ENCODE measurements at regions not wholly inside any gene's neighbourhood (a gene's known extent, or its start where the extent isn't known, plus 50 kb on each side); places are given as distances from the start of the nearest gene placed in this dataset.
"Not testable (repeated sequence)": the region's sequence is repeated elsewhere in the genome, so short reads cannot be mapped to it uniquely, and the experiment has no call there.

DNA sequence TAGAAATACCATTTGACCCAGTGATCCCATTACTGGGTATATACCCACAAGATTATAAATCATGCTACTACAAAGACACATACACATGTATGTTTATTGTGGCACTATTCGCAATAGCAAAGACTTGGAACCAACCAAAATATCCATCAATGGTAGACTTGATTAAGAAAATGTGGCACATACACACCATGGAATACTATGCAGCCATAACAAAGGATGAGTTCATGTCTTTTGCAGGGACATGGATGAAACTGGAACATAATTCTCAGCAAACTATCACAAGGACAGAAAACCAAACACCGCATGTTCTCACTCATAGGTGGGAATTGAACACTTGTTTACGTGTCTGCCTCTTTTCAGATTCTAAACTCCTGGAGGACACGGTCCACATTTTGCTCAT, 116.9 kb downstream of the ADSS2 start:
- POLR2A ChIA-PET; intact Hi-C loops (cut with micrococcal nuclease; ENCODE audit: unreplicated experiment); H3K36me3 Mint-ChIP-seq (ENCODE audit: insufficient read depth, unreplicated experiment): not testable (repeated sequence)

DNA sequence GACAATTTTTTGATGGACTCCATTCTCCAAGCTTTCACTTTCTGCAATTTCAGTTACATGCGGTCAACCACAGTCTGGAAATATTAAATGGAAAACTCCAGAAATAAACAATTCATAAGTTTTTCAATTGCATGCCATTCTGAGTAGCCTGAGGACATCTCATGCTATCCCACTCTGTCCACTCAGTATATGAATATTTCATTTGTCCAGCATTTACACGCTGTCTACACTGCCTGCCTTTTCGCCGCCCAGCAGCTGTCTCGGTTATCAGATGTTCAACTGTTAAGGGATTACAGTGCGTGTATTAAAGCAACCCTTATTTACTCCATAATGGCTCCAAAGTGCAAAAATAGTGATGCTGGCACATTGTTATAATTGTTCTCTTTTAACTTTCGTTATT, 116.3 kb downstream of the ADSS2 start:
- POLR2A ChIA-PET, result no interaction called here
- H3K9me3 ChIP-seq, result no peaks in the 10 kb centered on the region
- TF ChIP-seq, protein P1, sequence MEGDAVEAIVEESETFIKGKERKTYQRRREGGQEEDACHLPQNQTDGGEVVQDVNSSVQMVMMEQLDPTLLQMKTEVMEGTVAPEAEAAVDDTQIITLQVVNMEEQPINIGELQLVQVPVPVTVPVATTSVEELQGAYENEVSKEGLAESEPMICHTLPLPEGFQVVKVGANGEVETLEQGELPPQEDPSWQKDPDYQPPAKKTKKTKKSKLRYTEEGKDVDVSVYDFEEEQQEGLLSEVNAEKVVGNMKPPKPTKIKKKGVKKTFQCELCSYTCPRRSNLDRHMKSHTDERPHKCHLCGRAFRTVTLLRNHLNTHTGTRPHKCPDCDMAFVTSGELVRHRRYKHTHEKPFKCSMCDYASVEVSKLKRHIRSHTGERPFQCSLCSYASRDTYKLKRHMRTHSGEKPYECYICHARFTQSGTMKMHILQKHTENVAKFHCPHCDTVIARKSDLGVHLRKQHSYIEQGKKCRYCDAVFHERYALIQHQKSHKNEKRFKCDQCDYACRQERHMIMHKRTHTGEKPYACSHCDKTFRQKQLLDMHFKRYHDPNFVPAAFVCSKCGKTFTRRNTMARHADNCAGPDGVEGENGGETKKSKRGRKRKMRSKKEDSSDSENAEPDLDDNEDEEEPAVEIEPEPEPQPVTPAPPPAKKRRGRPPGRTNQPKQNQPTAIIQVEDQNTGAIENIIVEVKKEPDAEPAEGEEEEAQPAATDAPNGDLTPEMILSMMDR (IDR thresholded peaks at IDR 0.05; ENCODE audit: insufficient read depth in 1 of 2, low read depth in 1 of 2, low read length in 1 of 2, severe bottlenecking in 1 of 2, unreplicated experiment in 1 of 2), result no peak

More for the DNA sequence above, 116.9 kb downstream of the ADSS2 start:
- H3K27me3 ChIP-seq (replicated peaks; ENCODE audit: control insufficient read depth, insufficient read depth, low read length); H3K27me3 Mint-ChIP-seq (ENCODE audit: insufficient read depth, unreplicated experiment); H3K36me3 ChIP-seq (ENCODE audit: control insufficient read depth, insufficient read depth, low read length); H3K4me3 Mint-ChIP-seq (ENCODE audit: unreplicated experiment); H3K4me1 Mint-ChIP-seq (ENCODE audit: low read depth, unreplicated experiment); H3K27ac Mint-ChIP-seq (ENCODE audit: unreplicated experiment); H3K9me3 Mint-ChIP-seq (ENCODE audit: unreplicated experiment); BruUV-seq (replicated peaks); H3K9me3 ChIP-seq; DNase-seq; H3K4me3 ChIP-seq (ENCODE audit: low read depth, low read length); CTCF ChIA-PET: not testable (repeated sequence)
- H3K4me1 ChIP-seq, result peaks cover 15% of the 10 kb centered on the region

DNA sequence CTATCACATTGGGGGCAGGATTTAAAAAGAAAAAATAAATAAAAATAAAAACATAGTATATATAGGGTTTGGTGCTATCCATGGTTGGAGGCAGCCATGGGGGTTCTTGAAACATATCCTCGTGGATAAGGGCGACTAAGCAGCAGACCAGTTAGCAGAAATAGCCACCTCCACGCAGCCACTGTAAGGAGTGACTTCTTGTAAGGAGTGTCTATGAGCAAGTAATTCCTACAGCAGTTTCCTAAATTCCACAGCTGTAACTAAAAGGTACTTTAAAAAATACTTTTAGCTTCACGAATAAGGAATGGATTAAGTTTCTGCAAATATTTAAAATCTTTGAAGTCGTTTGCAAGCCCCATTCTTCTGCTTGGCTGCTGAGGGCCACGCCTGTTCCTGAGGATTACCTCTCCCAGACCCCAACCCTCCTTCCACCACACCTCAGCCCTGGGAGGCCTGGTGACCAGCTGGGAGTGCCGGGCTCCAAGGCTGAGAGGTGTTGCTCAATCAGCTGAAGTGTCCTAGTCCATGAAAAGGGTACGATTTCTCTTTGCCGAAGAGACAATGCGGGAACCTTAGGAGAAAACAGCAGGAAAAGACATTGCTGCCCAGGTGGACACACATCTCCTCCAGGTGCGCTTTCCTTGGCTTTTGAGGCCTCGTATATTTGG, 115.3 kb downstream of the ADSS2 start:
- Histone ChIP-seq H3K4me3 (ENCODE audit: low read depth, low read length) (no peak overlapping the region), H3K27me3 (replicated peaks; ENCODE audit: control insufficient read depth, insufficient read depth, low read length) (no peaks in the 10 kb centered on the region), H3K4me1 (peaks cover 13% of the 10 kb centered on the region), H3K36me3 (ENCODE audit: control insufficient read depth, insufficient read depth, low read length) (no peaks in the 10 kb centered on the region), H3K9me3 (no peaks in the 10 kb centered on the region)
- Mint-ChIP-seq H3K27ac (ENCODE audit: unreplicated experiment) (no peak overlapping the region), H3K4me3 (ENCODE audit: unreplicated experiment) (no peak overlapping the region), H3K36me3 (ENCODE audit: insufficient read depth, unreplicated experiment) (no peaks in the 10 kb centered on the region), H3K9me3 (ENCODE audit: unreplicated experiment) (no peaks in the 10 kb centered on the region), H3K4me1 (ENCODE audit: low read depth, unreplicated experiment) (no peaks in the 10 kb centered on the region), H3K27me3 (ENCODE audit: insufficient read depth, unreplicated experiment) (peaks cover 3% of the 10 kb centered on the region)
- POLR2A ChIA-PET, result interaction anchor here (0.6 kb wide), 1 partner anchor 12 kb away, joined by 3 read pairs; no protein-coding TSS in a partner anchor
- CTCF ChIA-PET, result interaction anchor here (0.6 kb wide), 1 partner anchor 114 kb away, joined by 3 read pairs; no protein-coding TSS in a partner anchor
- TF ChIP-seq, protein P1 (IDR thresholded peaks at IDR 0.05; ENCODE audit: insufficient read depth in 1 of 2, low read depth in 1 of 2, low read length in 1 of 2, severe bottlenecking in 1 of 2, unreplicated experiment in 1 of 2), result no peak
- peak in 1 of 2 experiments; percentile 27 for DNase-seq
- BruUV-seq (replicated peaks), result no TSS peak
- intact Hi-C loops (cut with micrococcal nuclease; ENCODE audit: unreplicated experiment), result no loop called here

More for the DNA sequence above, 116.3 kb downstream of the ADSS2 start:
- no peak for DNase-seq
- Histone ChIP-seq H3K36me3 (ENCODE audit: control insufficient read depth, insufficient read depth, low read length) (no peaks in the 10 kb centered on the region), H3K4me3 (ENCODE audit: low read depth, low read length) (no peak overlapping the region), H3K27me3 (replicated peaks; ENCODE audit: control insufficient read depth, insufficient read depth, low read length) (no peaks in the 10 kb centered on the region), H3K4me1 (peaks cover 12% of the 10 kb centered on the region)
- Mint-ChIP-seq H3K27ac (ENCODE audit: unreplicated experiment) (no peak overlapping the region), H3K4me1 (ENCODE audit: low read depth, unreplicated experiment) (no peaks in the 10 kb centered on the region), H3K9me3 (ENCODE audit: unreplicated experiment) (no peaks in the 10 kb centered on the region), H3K27me3 (ENCODE audit: insufficient read depth, unreplicated experiment) (peaks cover 3% of the 10 kb centered on the region), H3K36me3 (ENCODE audit: insufficient read depth, unreplicated experiment) (no peaks in the 10 kb centered on the region), H3K4me3 (ENCODE audit: unreplicated experiment) (no peak overlapping the region)
- intact Hi-C loops (cut with micrococcal nuclease; ENCODE audit: unreplicated experiment), result no loop called here
- BruUV-seq (replicated peaks), result no TSS peak
- CTCF ChIA-PET, result no interaction called here

Data from Caco-2 (cell line).